NCI-H345 (cell line): ENCODE measurements at regions not wholly inside any gene's neighbourhood (a gene's known extent, or its start where the extent isn't known, plus 50 kb on each side); places are given as distances from the start of the nearest gene placed in this dataset.
"Not testable (repeated sequence)": the region's sequence is repeated elsewhere in the genome, so short reads cannot be mapped to it uniquely, and the experiment has no call there.

ENCODE experiments used
- DNase-seq: peaks from one replicate; lab custom pipeline; 2025; lab: John Stamatoyannopoulos, UW

DNA sequence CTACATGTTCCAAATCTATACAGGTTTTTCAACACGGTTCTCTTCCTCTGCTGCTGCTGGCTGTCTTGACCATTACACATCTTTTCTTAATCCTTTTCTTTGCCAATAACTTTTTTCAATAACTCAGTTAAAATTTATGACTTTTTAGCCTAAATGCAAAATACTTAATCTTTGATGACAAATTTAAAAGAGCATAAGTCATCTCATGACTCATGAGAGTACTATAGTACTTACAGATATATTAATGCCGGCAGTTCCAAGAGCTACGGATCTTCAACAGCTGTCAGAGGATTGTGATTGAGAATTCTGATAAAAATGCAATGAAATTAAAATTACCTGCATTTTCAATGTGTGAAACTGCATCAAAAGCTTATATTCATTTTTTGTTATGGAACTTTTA, 105.5 kb downstream of the KPNA2 start:
- no peak for DNase-seq

DNA sequence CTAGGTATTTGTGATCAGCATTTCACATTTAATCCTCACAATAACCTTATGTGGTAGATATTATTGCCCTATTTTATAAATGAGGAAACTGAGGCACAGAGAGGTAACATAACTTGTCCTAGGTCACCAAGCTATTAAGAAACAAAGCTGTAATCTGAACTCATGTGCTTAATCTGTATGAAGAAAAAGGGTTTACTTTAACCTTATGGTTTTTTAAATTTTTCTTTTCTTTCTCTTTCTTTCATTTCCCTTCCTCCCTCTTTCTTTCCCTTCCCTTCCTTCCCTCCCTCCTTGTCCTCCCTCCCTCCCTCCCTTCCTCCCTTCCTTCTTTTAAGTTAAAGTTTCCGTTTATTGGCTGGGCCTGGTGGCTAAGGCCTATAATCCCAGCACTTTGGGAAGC, 105.2 kb upstream of the AMZ2 start:
- no peak for DNase-seq

DNA sequence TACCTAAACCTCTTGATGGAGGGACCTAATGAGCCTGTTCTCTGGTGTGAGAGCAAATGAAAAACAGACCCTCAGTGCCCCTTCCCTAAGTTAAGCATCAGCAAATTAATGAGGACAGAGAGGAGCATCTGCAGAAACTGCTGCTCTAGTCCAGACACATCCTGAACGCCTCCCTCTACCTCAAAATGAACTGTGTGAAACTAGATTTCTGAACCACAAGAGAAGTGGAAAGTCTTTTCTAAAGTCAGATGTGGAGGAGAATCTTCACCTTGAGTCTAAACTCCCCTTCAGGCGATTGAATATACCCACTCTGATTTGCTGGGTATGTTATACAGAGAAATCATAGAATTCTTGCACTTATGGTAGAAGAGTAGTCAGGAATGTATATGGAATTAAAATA, 104.4 kb upstream of the AMZ2 start:
- no peak for DNase-seq

DNA sequence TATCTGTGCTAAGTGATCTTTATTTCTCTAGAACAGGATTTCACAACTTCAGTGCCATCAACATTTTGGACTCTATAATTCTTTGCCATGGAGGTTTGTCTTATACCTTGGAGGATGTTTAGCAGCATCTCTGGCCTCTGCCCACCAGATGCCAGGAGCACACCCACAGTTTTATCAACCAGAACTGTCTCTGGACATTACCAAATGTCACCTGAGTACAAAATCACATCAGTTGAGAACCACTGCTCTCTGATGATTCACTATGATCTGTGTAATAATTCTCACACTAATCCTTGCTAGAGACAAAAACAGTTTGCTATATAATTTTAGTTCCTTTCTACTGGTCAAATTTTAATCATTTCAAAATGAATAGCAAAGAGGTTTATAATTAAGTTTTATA, 102.8 kb upstream of the AMZ2 start:
- DNase-seq = no peak

DNA sequence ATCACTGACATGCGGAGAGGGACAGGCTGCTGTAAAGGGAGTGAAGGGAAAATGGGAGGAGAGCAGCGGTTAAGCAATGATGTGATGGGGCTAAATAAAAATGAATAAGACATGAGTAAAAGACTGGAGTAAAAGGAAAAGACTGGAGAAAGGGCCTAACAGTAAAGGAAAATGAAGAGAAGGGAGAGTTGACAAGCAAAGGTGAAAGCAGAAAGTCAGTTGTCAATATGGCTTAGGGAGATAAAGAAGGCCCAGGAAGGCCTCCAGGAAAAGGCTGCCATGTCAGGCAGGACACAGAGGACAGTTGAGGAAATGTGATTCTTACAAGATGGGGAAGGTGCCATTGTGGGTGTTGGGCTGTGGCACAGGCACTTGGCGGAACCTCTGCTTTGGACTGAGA, 98.9 kb upstream of the AMZ2 start:
- DNase-seq = no peak

DNA sequence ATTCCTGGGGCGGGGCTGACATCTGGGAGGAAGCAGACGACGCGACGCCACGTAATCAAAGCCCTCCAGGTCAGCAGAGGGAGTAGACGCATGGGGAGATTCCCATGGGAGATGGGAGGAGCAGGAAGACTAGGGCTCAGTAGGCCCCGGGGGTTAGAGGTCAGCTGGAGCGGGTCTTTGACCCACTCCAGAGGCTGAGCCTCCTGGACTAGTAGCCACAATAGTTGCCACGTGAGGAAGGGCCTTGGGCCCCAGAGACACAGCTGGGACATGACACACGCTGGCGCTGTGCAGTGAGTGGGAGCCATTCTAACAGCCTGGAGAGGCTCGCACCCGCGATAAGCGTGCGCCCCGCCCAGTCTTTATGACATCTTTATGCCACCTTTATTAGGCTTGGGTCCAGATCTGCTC, 95.7 kb upstream of the AMZ2 start:
- DNase-seq = no peak

DNA sequence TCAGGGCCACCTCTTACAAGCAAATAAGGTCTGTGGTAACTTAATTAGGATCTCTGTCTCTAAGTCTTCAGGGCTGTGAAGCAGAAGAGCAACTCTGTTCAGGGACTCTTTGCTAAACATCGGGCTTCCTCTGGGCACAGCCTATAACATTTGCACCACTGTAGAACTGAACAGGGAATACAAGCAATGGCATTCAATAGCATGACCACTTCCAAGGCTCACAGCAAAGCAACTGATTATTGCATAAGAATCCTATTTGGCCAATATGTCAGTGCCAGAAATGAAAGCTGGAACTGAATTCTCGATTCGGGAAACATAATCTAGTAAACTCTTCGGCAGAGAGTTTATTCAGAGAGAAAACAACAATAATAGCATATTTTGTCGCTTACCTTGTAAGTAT, 92.2 kb upstream of the AMZ2 start:
- DNase-seq = no peak

DNA sequence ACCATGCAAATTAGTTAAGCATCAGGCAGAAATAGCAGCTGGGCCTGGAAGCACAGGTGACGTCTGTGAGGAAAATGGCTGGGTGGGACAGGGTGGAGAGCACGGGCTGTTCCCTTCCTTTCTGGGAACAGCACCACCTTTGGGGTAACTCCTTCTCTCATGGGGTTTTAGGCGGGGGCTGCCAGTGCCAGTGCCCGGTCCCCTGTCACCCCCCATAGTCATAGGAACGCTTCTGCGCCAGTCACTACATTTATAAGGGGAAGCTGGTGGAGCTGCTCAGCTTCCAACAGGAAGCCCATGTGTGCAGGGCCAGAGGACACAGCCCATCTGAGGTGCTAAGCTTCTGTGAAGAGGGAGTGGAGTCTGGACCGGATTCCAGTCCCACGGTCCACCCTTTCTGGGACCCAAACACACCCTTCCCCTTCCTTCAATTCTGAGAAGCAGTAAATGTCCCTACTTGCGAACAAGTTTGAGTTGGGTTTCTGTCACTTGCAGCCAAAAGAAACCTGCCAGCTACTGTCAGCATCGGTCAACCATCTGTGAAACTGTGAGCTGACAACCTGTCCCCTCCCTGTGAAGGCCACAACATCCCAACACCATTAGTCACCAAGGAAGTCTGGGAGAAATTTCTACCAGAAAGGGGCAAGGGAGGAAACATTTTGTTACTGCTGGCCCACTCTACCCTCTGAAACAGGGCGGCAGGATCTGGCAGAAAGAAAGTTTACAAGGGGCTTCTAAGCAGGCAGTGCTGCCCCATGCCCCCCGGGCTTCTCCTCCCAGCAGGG, 86.0 kb upstream of the AMZ2 start:
- DNase-seq = no peak

DNA sequence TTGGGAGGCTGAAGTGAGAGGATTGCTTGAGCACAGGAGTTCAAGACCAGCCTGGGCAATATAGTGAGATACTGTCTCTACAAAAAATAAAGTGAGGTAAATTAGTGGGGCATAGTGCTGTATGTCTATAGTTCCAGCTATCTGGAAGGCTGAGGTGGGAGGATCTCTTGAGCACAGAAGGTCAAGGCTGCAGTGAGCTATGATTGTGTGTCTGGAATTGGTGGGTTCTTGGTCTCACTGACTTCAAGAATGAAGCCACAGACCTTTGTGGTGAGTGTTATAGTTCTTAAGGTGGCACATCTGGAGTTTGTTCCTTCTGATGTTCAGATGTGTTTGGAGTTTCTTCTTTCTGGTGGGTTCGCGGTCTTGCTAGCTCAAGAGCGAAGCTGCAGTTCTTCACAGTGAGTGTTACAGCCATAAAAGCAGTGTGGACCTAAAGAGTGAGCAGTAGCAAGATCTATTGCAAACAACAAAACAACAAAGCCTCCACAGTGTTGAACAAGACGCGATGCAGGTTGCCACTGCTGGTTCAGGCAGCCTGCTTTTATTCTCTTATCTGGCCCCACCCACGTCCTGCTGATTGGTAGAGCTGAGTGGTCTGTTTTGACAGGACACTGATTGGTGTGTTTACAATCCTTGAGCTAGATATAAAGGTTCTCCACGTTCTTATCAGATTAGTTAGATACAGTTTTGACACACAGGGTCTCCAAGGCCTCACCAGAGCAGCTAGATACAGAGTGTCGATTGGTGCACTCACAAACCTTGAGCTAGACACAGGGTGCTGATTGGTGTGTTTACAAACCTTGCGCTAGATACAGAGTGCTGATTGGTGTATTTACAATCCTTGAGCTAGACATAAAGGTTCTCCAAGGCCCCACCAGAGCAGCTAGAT, 79.3 kb upstream of the AMZ2 start:
- not testable (repeated sequence) for DNase-seq

DNA sequence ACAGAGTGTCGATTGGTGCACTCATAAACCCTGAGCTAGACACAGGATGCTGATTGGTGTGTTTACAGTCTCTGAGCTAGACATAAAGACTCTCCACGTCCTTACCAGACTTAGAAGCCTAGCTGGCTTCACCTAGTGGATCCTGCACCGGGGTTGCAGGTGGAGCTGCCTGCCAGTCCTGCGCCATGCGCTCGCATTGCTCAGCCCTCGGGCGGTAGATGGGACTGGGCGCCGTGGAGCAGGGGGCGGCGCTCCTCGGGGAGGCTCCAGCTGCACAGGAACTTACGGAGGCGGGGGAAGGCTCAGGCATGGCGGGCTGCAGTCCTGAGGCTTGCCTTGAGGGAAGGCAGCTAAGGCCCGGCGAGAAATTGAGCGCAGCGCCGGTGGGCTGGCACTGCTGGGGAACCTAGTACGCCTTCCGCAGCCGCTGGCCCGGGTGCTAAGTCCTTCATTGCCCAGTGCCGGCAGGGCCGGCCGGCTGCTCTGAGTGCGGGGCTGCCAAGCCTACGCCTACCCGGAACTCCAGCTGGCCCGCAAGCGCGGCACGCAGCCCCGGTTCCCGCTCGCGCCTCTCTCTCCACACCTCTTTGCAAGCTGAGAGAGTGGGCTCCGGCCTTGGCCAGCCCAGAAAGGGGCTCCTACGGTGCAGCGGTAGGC, 78.5 kb upstream of the AMZ2 start:
- not testable (repeated sequence) for DNase-seq

DNA sequence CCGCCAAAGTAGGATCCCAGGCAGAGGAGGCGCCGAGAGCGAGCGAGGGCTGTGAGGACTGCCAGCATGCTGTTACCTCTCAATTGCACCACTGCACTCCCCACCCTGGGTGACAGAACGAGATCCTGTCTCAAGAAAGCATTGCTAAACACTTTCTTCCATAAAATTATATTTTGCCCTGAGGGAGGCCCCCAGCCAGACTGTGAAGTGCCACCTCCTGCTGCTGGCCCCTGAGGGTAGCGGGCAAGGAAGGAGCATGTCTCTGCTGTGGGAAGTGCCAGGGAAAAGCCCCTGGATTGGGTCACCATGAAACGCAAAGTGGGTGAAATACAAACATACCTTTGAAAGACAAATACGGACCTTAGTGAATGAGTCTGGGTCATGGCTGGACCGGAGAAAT, 78.0 kb upstream of the AMZ2 start:
- no peak for DNase-seq

DNA sequence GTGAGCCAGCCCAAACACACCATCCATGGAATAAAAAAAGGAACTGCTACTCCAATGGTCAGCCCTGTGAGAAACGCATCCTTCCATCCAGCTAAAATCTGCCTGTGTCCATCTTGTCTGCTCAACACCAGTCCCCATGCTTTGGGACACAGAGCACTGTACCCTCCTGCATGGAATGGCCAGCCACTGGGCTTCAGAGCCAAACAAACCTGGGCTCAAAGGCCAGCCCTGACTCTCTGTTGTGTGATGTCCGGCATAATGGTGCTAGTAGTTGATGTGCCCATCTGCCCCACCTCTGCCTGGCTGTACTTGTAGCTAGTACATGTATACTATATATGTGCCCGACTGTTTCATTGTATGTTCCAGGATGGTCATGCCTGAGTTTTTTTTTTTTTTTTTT, 77.6 kb upstream of the AMZ2 start:
- no peak for DNase-seq

DNA sequence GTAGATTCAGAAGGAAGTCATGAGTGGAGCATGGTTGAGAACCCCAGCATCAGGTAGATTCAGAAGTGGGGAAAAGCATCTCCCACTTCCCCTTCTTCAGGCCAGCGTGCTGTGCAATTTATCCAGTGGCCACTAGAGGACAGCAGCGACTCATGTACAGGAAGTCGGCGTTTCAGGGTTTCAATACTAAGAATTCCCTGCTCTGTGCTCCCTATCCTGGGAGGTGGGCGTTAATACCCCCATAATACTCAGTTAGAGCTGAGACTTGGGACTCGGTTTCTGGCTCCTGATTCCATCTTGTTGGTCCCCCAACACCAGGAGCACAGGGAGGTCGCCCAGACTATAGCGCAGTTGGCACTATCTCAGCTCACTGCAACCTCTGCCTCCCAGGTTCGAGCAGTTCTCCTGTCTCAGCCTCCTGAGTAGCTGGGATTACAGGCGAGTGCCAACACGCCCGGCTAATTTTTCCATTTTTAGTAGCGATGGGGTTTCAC, 75.3 kb upstream of the AMZ2 start:
- DNase-seq = peak; percentile 72

DNA sequence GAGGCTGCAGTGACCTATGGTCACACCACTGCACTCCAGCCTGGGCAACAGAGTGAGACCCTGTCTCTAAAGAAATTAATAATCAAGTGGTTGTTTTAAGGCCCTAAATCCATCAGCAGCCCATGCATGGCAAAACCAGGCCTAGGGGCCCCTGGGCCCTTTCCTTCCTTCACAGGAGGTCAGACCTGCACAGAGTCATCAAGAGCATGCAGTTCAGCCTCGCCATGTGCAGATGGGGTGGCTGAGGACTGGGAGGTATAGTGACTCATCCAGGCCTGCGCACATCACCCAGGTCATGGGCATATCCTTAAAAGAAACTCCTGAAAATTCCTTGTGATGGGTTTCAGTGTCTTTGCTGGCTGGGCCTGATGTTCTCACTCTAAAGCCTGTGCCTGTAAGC, 72.4 kb upstream of the AMZ2 start:
- DNase-seq = no peak

DNA sequence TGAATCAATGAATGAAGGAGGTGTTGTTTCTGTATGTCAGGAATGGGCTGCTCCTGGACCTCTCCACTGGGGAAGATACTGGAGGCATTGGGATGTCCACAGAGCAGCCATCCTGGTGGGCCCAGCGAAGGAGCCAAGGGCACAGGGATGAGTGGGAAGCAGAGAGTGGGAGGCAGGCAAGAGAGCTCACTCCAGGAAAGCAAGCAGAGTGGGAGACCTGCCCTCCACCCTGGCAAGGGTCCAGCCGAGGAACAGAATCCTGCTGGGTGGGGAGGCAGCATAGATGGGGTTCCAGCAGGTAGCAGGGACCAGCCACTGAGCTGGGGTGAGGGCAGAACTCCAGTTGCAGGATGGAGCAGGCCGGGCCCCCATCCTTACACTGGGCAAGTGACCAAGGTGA, 71.9 kb upstream of the AMZ2 start:
- no peak for DNase-seq

DNA sequence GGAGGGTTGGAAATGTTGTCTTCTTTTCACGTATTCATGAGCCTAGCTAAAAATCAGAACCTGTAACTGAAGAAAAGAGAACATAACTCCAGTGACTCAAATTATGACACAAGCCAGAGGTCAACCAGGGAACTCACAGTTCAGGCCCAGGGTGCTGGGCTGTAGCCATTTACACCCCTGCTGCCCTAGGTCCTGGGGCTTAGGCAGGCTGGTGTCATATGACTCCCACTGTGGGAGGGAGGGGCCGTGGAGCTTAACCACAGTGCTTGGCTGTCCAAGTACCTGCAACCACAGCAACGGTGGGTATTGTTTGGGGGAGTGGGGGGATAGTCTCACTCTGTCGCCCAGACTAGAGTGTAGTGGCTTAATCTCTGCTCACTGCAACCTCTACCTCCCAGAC, 71.1 kb upstream of the AMZ2 start:
- DNase-seq = no peak

DNA sequence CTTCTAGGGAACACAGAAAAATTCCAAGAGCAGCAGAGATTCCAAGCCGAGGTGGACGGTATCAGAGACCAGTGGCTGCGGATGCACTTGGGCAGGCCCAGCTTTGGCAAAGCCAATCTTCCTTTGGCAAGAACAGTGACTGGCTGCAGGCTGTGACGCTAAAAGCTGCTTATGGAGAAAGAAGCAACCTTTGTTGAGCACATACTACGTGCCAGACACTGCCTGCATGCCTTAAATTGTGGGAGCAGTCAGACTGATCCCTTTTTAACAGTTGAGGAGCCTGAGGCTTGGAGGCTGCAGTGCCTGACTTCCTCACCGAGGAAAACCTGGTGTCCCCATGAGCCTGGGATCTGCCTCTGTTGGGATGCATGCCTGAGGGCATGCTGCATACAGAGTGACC, 69.0 kb upstream of the AMZ2 start:
- no peak for DNase-seq

DNA sequence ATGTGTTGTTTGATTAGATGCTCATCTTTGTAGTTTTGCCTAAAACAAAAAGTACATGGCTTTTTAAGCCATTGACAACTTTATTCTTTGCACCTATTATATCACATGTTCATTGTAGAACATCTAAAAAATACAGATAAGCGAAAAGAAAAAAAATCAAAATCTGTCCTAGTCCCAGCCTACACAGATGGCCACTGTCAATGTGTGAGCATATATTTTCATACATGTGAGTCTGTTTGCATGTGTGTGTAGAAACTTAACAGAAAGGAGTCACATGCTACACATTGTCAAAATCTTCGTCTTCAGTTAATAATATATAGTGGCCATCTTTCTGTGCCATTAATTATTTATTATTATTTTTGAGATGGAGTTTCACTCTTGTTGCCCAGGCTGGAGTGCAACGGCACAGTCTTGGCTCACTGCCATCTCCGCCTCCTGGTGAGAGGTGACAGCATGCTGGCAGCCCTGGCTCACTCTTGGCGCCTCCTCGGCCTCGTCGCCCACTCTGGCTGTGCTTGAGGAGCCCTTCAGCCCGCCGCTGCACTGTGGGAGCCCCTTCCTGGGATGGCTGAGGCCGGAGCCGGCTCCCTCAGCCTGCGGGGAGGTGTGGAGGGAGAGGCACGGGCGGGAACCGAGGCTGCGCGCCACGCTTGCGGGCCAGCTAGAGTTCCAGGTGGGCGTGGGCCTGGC, 68.5 kb upstream of the AMZ2 start:
- peak; percentile 61 for DNase-seq

DNA sequence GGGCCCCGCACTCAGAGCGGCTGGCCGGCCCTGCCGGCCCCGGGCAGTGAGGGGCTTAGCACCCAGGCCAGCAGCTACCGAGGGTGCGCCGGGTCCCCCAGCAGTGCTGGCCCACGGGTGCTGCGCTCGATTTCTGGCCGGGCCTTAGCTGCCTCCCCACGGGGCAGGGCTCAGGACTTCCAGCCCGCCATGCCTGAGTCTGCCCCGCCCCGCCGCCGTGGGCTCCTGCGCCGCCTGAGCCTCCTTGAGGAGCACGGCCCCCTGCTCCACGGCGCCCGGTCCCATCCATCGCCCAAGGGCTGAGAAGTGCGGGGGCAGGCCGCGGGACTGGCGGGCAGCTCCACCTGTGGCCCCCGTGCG, 67.9 kb upstream of the AMZ2 start:
- no peak for DNase-seq

DNA sequence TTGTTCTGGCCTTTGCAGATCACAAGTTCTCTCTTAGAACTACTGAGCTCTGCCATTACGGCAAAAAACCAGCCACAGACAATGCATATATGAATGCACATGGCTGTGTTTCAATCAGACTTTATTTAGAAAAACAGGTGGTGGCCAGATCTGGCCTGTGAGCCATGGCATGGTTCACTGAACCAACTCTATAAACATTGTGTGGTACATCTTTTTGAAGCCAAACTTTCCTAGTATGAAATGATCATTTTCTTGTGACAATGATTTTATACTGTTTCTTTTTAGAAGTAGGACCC, 65.9 kb upstream of the AMZ2 start:
- no peak for DNase-seq

DNA sequence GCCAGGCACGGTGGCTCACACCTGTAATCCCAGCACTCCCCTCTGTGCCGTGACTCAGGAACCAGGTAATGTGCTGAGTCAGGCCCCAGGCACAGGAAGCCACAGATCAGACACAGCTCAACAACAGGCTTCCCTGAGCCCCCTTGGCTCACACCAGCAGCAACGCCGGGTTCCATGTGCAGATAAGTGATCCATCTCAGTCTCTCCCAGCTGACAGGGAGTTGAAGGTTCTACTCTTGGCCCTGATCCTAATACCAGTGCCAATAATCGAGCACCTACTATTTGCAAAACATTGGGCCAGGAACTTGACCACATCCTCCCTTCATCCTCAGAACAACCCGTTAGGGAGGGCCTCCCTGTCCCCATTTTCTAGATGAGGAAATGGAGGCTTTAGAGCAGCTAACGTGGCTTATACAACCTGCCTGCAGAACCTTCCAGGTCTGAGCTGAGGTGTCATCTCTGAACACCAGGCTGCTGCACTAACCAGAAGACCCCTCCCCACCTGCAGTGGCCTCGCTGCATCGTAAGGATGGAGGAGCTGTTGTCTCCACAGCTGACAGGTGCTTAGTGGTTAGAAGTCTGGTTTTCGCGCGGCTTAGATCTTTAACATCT, 64.8 kb upstream of the AMZ2 start:
- DNase-seq = no peak

DNA sequence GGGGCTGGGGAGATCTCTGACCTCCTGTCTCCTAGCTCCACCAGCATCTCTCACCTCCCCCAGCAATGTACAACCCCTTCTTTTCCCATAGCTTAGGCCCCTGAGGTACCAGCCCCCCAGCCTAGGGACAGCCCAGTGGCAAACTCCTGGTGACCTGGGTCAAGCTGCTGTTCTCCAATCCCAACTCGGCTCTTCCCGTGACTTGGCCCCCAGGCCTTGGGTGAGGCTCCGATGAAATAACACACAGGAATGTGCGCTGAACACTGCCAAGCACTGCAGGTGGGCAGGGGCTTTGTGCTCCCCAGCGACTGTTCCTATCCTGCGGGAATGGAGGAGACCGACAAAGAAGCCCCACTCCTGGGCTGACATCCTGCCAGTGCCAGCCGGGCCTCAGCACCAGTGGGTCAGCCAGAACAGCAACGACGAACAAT, 63.7 kb upstream of the AMZ2 start:
- no peak for DNase-seq
